HCT116 (cell line): ENCODE measurements at regions not wholly inside any gene's neighbourhood (a gene's known extent, or its start where the extent isn't known, plus 50 kb on each side); places are given as distances from the start of the nearest gene placed in this dataset.

Experiments used
- CEBPB ChIP-seq: IDR thresholded peaks from 2 replicates; pipeline ENCODE4 v1.6.1; 2012; ENCODE audit warnings: low read depth
- CTCF ChIP-seq, 3 experiments: fragments of 200-600 bp in 1 of 3; sonication (generic) in 1 of 3; IDR thresholded peaks in 2 of 3; conservative IDR thresholded peaks in 1 of 3; 2 replicates each; pipeline ENCODE4 v1.5.1; 2012 to 2017; ENCODE audit warnings: low read depth in 2 of 3, low read length in 2 of 3, antibody characterized with exemption in 1 of 3, borderline replicate concordance in 1 of 3, control low read depth in 1 of 3, mild to moderate bottlenecking in 1 of 3, mixed read lengths in 1 of 3, mixed run types in 1 of 3, moderate library complexity in 1 of 3; ENCODE audit not compliant: insufficient read depth in 1 of 3
- POLR2A ChIP-seq: IDR thresholded peaks from 2 replicates; pipeline ENCODE4 v1.7.0; 2011; ENCODE audit warnings: borderline replicate concordance; ENCODE audit not compliant: insufficient read depth, insufficient read length; ENCODE audit errors: extremely low read depth
- POLR2AphosphoS5 ChIP-seq: IDR thresholded peaks from 2 replicates; pipeline ENCODE4 v1.6.1; 2011; ENCODE audit warnings: mild to moderate bottlenecking, low read depth, low read length, moderate library complexity
- TF ChIP-seq, protein P1 (sequence below): IDR thresholded peaks from 2 replicates; pipeline ENCODE4 v1.6.1; 2012; ENCODE audit warnings: low read depth

DNA sequence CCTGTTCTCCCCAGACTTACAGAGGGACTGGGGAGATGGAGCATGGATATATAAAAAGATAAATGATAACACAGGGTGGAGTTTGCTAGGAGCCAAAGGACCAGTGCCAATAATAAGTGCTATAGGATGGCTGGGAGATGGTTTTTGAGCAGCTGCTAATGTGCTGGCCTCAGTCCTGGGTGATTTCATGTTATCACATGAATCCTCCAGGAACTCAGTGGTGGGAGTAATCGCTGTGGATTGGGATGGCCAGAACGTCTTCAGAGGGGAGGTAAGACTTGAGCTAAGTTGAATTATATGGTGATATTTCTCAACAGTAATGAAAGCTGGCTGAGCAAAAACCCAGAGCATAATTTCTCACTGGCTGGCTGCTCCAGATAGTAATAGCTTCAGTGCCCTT is 441.4 kb downstream of the SLC4A3 start:
- TF ChIP-seq, protein P1, sequence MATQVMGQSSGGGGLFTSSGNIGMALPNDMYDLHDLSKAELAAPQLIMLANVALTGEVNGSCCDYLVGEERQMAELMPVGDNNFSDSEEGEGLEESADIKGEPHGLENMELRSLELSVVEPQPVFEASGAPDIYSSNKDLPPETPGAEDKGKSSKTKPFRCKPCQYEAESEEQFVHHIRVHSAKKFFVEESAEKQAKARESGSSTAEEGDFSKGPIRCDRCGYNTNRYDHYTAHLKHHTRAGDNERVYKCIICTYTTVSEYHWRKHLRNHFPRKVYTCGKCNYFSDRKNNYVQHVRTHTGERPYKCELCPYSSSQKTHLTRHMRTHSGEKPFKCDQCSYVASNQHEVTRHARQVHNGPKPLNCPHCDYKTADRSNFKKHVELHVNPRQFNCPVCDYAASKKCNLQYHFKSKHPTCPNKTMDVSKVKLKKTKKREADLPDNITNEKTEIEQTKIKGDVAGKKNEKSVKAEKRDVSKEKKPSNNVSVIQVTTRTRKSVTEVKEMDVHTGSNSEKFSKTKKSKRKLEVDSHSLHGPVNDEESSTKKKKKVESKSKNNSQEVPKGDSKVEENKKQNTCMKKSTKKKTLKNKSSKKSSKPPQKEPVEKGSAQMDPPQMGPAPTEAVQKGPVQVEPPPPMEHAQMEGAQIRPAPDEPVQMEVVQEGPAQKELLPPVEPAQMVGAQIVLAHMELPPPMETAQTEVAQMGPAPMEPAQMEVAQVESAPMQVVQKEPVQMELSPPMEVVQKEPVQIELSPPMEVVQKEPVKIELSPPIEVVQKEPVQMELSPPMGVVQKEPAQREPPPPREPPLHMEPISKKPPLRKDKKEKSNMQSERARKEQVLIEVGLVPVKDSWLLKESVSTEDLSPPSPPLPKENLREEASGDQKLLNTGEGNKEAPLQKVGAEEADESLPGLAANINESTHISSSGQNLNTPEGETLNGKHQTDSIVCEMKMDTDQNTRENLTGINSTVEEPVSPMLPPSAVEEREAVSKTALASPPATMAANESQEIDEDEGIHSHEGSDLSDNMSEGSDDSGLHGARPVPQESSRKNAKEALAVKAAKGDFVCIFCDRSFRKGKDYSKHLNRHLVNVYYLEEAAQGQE, result no peak
- TF ChIP-seq CTCF (IDR thresholded peaks at IDR 0.05 in 2 of 3, conservative IDR thresholded peaks at IDR 0.05 in 1 of 3; ENCODE audit: borderline replicate concordance in 1 of 3, insufficient read depth in 1 of 3, low read depth in 2 of 3, low read length in 2 of 3) (no peak), POLR2A (no peak), POLR2AphosphoS5 (no peak), CEBPB (no peak)
